ENCODE measurements at regions not wholly inside any gene's neighbourhood (a gene's known extent, or its start where the extent isn't known, plus 50 kb on each side); places are given as distances from the start of the nearest gene placed in this dataset.

GRCh38 chr13:104001766-104002165 lies 935.5 kb upstream of the SLC10A2 start:
- no peak overlapping the region for H2BK20ac ChIP-seq (ENCODE audit: low read length)
- H2AK5ac ChIP-seq (ENCODE audit: low read depth, low read length) = no peak overlapping the region
- no peak overlapping the region; the same call in 1 of the 2 replicates for H2AFZ ChIP-seq (ENCODE audit: low read length)
- H3K4me1 ChIP-seq (replicated peaks in 1 of 4; ENCODE audit: control insufficient read depth in 3 of 4, insufficient read depth in 4 of 4, low read length in 3 of 4) = no peaks in the 10 kb centered on the region
- no peaks in the 10 kb centered on the region for H3K79me1 ChIP-seq (ENCODE audit: low read depth, low read length)
- no peaks in the 10 kb centered on the region for H3K79me2 ChIP-seq (ENCODE audit: control insufficient read depth in 1 of 2, insufficient read depth in 2 of 2, low read length in 2 of 2)
- WGBS, 2 experiments (ENCODE audit: extremely low coverage in 1 of 2, insufficient coverage in 1 of 2, insufficient read length in 1 of 2, insufficient replicate concordance in 2 of 2, low coverage in 1 of 2, low lambda C conversion rate in 2 of 2, missing lambda C conversion rate in 1 of 2) = 94% methylated on average over 3 of the region's 3 CpGs; no CpG with 5 or more reads in 1 of the 2 experiments
- no peak overlapping the region for H3K4me3 ChIP-seq (ENCODE audit: extremely low read depth in 1 of 4, insufficient read depth in 2 of 4, low read depth in 3 of 4, low read length in 4 of 4)
- no peak overlapping the region for H4K91ac ChIP-seq (replicated peaks; ENCODE audit: insufficient read length, low read length)
- no peak overlapping the region for H2BK120ac ChIP-seq (replicated peaks; ENCODE audit: low read depth, low read length)
- H3K9ac ChIP-seq (replicated peaks in 1 of 4; ENCODE audit: extremely low read depth in 1 of 4, low read depth in 3 of 4, low read length in 3 of 4) = no peak overlapping the region
- H3K56ac ChIP-seq (replicated peaks; ENCODE audit: insufficient read length, low read depth, low read length) = no peak overlapping the region
- H4K5ac ChIP-seq (ENCODE audit: insufficient read length, low read depth, low read length) = no peak overlapping the region
- H3K14ac ChIP-seq (ENCODE audit: insufficient read length) = no peak overlapping the region
- H4K20me1 ChIP-seq (replicated peaks in 1 of 2; ENCODE audit: control insufficient read depth in 1 of 2, insufficient read depth in 2 of 2, low read length in 2 of 2) = no peaks in the 10 kb centered on the region
- H3K18ac ChIP-seq (ENCODE audit: extremely low read depth, low read length) = no peak overlapping the region; the same call in 1 of the 2 replicates
- H3K4me2 ChIP-seq (ENCODE audit: insufficient read depth in 1 of 2, low read depth in 2 of 2, low read length in 2 of 2) = no peak overlapping the region
- no peak overlapping the region for H2BK12ac ChIP-seq (ENCODE audit: low read depth, low read length)
- no peak overlapping the region for H2BK15ac ChIP-seq (ENCODE audit: low read length)
- no peaks in the 10 kb centered on the region for H3K9me3 ChIP-seq (ENCODE audit: insufficient read depth in 2 of 2, low read depth in 1 of 2, low read length in 1 of 2)
- no peaks in the 10 kb centered on the region for H3K36me3 ChIP-seq (ENCODE audit: control insufficient read depth in 2 of 4, insufficient read depth in 4 of 4, low read length in 3 of 4)
- H3K23ac ChIP-seq (ENCODE audit: insufficient read length) = no peak overlapping the region
- FAIRE-seq = no peak
- no peak overlapping the region for H3K4ac ChIP-seq (replicated peaks; ENCODE audit: insufficient read length, low read depth, low read length)
- no peak for DNase-seq (ENCODE audit: low read depth in 1 of 2, low spot score in 2 of 2)
- no peak overlapping the region for H4K8ac ChIP-seq (ENCODE audit: extremely low read depth, insufficient read depth, low read length)
- no peak overlapping the region for H2BK5ac ChIP-seq (ENCODE audit: low read depth, low read length)
- H3K23me2 ChIP-seq (ENCODE audit: low read depth, low read length) = no peaks in the 10 kb centered on the region
- ChIA-PET CTCF (ENCODE audit: partially characterized antibody) (interaction anchor here (0.6 kb wide), 1 partner anchor 19 kb away, joined by 3 read pairs; no protein-coding TSS in a partner anchor), POLR2A (ENCODE audit: partially characterized antibody) (no interaction called here)
- H3K27ac ChIP-seq (ENCODE audit: low read depth, low read length) = no peak overlapping the region
- H3K27me3 ChIP-seq (replicated peaks in 1 of 4; ENCODE audit: control insufficient read depth in 3 of 4, extremely low read depth in 1 of 4, insufficient read depth in 3 of 4, low read length in 3 of 4) = no peaks in the 10 kb centered on the region
- no peak for TF ChIP-seq TCF12 (IDR thresholded peaks at IDR 0.05; ENCODE audit: low read depth, low read length)
- no peak for TF ChIP-seq HDAC6 (IDR thresholded peaks at IDR 0.05; ENCODE audit: low read depth, low read length)
- TF ChIP-seq SIRT6 (IDR thresholded peaks at IDR 0.05; ENCODE audit: low read length) = no peak
- no peak for TF ChIP-seq KDM1A (IDR thresholded peaks at IDR 0.05; ENCODE audit: borderline replicate concordance, low read length)
